ENCODE measurements at regions not wholly inside any gene's neighbourhood (a gene's known extent, or its start where the extent isn't known, plus 50 kb on each side); places are given as distances from the start of the nearest gene placed in this dataset.

GRCh38 chr3:117367861-117368260 lies 658.3 kb downstream of the TUSC7 start:
- H3K27ac ChIP-seq (ENCODE audit: low read depth, low read length) = no peak overlapping the region
- no peak overlapping the region for H3K9ac ChIP-seq (ENCODE audit: extremely low read depth, low read length, poor library complexity, severe bottlenecking)
- no peak for TF ChIP-seq CTCF (conservative IDR thresholded peaks at IDR 0.05)
- peaks cover 14% of the 10 kb centered on the region for H3K4me1 ChIP-seq (ENCODE audit: control insufficient read depth, insufficient read depth, low read length)
- no peak for DNase-seq
- peaks cover 4% of the 10 kb centered on the region for H3K9me3 ChIP-seq (ENCODE audit: control insufficient read depth, low read length)
- no peaks in the 10 kb centered on the region for H3K27me3 Mint-ChIP-seq (ENCODE audit: insufficient read depth)
- no peak overlapping the region for H3K27ac Mint-ChIP-seq
- 85 to 100% methylated on average over 1 to 3 of the region's 3 CpGs for WGBS, 2 experiments (ENCODE audit: insufficient coverage in 1 of 2, insufficient read length in 1 of 2)
- no peaks in the 10 kb centered on the region for H3K36me3 Mint-ChIP-seq (ENCODE audit: low read depth)
- peaks cover 10% of the 10 kb centered on the region for H3K4me1 Mint-ChIP-seq
- no peaks in the 10 kb centered on the region for H3K27me3 ChIP-seq (ENCODE audit: control insufficient read depth, insufficient read depth, low read length, poor library complexity, severe bottlenecking)
- H3K36me3 ChIP-seq (ENCODE audit: control insufficient read depth, insufficient read depth, low read length) = no peaks in the 10 kb centered on the region
- H3K9me3 Mint-ChIP-seq = peaks cover 18% of the 10 kb centered on the region
- no peak overlapping the region for H3K4me3 Mint-ChIP-seq
- H3K4me3 ChIP-seq (ENCODE audit: low read length) = no peak overlapping the region

GRCh38 chr3:117380631-117381030 lies 671.1 kb downstream of the TUSC7 start:
- Histone ChIP-seq H3K9me3 (ENCODE audit: control insufficient read depth, low read length) (peaks cover 7% of the 10 kb centered on the region), H3K27ac (ENCODE audit: low read depth, low read length) (no peak overlapping the region), H3K4me1 (ENCODE audit: control insufficient read depth, insufficient read depth, low read length) (no peaks in the 10 kb centered on the region), H3K9ac (ENCODE audit: extremely low read depth, low read length, poor library complexity, severe bottlenecking) (no peak overlapping the region), H3K4me3 (ENCODE audit: low read length) (no peak overlapping the region), H3K27me3 (ENCODE audit: control insufficient read depth, insufficient read depth, low read length, poor library complexity, severe bottlenecking) (no peaks in the 10 kb centered on the region), H3K36me3 (ENCODE audit: control insufficient read depth, insufficient read depth, low read length) (no peaks in the 10 kb centered on the region)
- peaks cover 13% of the 10 kb centered on the region for H3K4me1 Mint-ChIP-seq
- no peak for DNase-seq
- no peak overlapping the region for H3K27ac Mint-ChIP-seq
- H3K36me3 Mint-ChIP-seq (ENCODE audit: low read depth) = peaks cover 2% of the 10 kb centered on the region
- no peaks in the 10 kb centered on the region for H3K27me3 Mint-ChIP-seq (ENCODE audit: insufficient read depth)
- peaks cover 5% of the 10 kb centered on the region for H3K9me3 Mint-ChIP-seq
- no peak for TF ChIP-seq CTCF (conservative IDR thresholded peaks at IDR 0.05)
- 97% methylated on average over 2 of the region's 2 CpGs; no CpG with 5 or more reads in 1 of the 2 experiments for WGBS, 2 experiments (ENCODE audit: insufficient coverage in 1 of 2, insufficient read length in 1 of 2)
- H3K4me3 Mint-ChIP-seq = no peak overlapping the region

GRCh38 chr3:117393119-117393518 lies 683.5 kb downstream of the TUSC7 start:
- no peak overlapping the region for H3K27ac Mint-ChIP-seq
- H3K4me1 Mint-ChIP-seq = peaks cover 52% of the 10 kb centered on the region
- Histone ChIP-seq H3K9ac (ENCODE audit: extremely low read depth, low read length, poor library complexity, severe bottlenecking) (no peak overlapping the region), H3K4me3 (ENCODE audit: low read length) (no peak overlapping the region), H3K4me1 (ENCODE audit: control insufficient read depth, insufficient read depth, low read length) (peaks cover 14% of the 10 kb centered on the region), H3K9me3 (ENCODE audit: control insufficient read depth, low read length) (no peaks in the 10 kb centered on the region), H3K27ac (ENCODE audit: low read depth, low read length) (no peak overlapping the region), H3K27me3 (ENCODE audit: control insufficient read depth, insufficient read depth, low read length, poor library complexity, severe bottlenecking) (no peaks in the 10 kb centered on the region), H3K36me3 (ENCODE audit: control insufficient read depth, insufficient read depth, low read length) (no peaks in the 10 kb centered on the region)
- H3K36me3 Mint-ChIP-seq (ENCODE audit: low read depth) = no peaks in the 10 kb centered on the region
- no peak for DNase-seq
- 95 to 100% methylated on average over 1 of the region's 1 CpG for WGBS, 2 experiments (ENCODE audit: insufficient coverage in 1 of 2, insufficient read length in 1 of 2)
- no peak for TF ChIP-seq CTCF (conservative IDR thresholded peaks at IDR 0.05)
- H3K9me3 Mint-ChIP-seq = peaks cover 2% of the 10 kb centered on the region
- peaks cover 18% of the 10 kb centered on the region for H3K27me3 Mint-ChIP-seq (ENCODE audit: insufficient read depth)
- no peak overlapping the region for H3K4me3 Mint-ChIP-seq

Data from endodermal cell (in vitro differentiated cells).